ENCODE measurements at regions not wholly inside any gene's neighbourhood (a gene's known extent, or its start where the extent isn't known, plus 50 kb on each side); places are given as distances from the start of the nearest gene placed in this dataset.
A peak's percentile ranks its signal among the peaks of the same experiment; 100 is the strongest.
"Not testable (repeated sequence)": the region's sequence is repeated elsewhere in the genome, so short reads cannot be mapped to it uniquely, and the experiment has no call there.

DNA sequence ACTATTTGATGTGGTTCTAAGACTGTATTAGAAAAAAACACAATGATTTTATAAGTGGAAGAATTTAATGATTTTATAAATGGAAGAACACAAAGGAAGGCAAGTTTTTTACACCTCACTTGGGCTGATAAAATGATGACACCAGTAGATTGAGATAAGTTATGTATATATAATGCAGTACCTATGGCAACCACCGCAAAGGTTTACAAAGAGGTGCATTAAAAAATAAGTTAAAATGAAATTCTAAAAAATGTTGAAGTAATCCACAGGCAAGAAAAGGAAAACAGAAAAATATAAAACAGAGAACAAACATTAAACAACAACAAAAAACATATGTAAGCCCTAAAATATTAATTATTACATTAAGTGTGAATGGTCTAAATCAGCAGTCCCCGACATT is 490.9 kb upstream of the AADAT start:
- no peak for TF ChIP-seq JUND (IDR thresholded peaks at IDR 0.05; ENCODE audit: low read depth)
- no peak for DNase-seq (ENCODE audit: low read depth in 1 of 2, low spot score in 1 of 2)
- in situ Hi-C loops (cut with HindIII; ENCODE audit: low pct_unique_long_range_greater_than_20kb, low sequenced_read_pairs): no loop called here

DNA sequence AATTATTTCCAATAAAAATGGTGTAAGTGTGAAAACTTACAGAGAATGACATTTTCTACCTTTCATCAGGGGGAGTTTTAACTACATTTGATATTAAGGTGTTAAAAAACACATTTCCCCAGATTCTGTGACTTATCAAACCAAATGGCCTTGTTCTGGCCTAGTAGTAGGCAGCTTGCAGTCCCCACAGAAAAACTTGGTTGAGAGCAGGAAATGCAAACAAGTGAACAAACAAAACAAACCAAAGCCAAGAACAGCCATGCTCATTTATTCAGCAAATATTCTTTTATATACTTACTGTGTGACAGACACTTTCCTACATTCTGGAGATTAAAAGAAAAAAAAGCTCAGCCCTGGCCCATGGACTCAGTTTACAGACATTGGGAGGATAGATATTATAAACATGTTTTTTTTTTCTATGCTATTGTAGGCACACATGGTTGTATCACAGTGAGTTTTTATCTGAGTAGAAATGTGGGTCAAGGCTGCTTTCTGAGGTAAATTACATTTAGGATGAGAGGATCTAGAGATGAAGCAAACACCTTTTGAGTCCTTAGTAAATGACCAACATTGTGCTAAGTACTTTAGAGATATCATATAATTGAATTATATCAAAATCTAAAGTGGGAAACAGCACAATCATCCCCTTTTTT is 449.2 kb upstream of the AADAT start:
- DNase-seq (ENCODE audit: low read depth in 1 of 2, low spot score in 1 of 2): peak in 1 of 2 experiments; percentile 10
- no peak for TF ChIP-seq JUND (IDR thresholded peaks at IDR 0.05; ENCODE audit: low read depth)
- in situ Hi-C loops (cut with HindIII; ENCODE audit: low pct_unique_long_range_greater_than_20kb, low sequenced_read_pairs): no loop called here

DNA sequence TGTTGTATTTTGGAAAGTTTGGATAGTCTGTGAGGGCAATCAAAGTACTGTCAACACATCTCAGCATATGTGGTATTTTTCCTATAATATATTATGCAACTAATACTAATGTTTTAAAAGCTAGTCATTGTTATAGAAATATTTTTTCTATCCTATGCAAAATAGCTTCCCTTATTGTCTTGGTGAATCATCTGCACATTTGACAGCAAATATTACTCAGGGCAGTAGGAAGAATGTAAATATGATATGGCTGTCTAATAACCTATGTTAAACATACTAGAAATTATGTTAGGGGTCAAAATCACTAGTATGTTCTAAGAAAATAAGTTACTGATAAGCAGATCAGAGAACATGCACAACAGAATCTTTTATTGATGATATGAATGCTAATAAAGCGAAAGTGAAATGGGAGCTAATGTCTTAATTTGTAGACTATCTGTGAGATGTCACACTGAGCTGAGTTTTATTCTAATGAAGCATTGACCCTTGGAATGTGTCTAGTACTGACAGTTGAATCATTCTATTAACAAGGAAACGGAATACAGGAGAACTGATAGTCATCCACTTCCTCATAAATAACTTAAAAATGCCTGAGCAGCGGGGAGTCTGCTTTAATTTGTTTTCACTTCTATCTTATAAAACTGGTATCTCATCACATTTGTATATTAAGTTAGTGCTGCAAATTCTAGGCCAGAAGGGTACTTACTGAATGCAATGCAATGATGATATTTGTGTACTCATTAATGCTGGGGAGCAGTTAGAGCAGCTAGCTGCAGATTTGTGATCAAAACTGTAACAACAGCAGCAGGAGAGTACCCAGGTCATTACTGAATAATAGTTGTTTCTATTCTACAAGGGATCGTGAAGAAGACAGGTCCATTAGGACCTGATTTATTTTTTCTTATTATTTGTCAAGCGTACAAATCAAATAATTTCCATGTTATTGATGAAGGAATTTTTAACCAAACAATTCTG is 440.3 kb upstream of the AADAT start:
- in situ Hi-C loops (cut with HindIII; ENCODE audit: low pct_unique_long_range_greater_than_20kb, low sequenced_read_pairs): no loop called here
- no peak for TF ChIP-seq JUND (IDR thresholded peaks at IDR 0.05; ENCODE audit: low read depth)

DNA sequence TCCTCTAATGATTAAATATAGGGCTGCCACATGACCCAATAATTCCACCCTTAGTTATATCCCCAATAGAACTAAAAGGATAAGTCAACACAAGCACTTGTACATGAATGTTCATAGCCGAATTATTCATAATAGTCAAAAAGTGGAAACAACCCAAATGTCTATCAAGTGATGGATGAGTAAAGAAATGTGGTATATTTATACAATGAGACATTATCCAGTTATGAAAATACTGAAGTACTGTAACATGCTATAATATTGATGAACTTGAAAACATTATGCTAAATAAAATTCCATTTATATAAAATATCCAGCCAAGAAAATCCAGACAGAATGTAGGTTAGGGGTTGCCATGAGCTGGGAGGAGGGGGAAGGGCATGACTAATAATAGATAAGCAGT is 436.7 kb upstream of the AADAT start:
- in situ Hi-C loops (cut with HindIII; ENCODE audit: low pct_unique_long_range_greater_than_20kb, low sequenced_read_pairs): no loop called here

More for the DNA sequence above, 440.3 kb upstream of the AADAT start:
- DNase-seq (ENCODE audit: low read depth in 1 of 2, low spot score in 1 of 2): no peak

DNA sequence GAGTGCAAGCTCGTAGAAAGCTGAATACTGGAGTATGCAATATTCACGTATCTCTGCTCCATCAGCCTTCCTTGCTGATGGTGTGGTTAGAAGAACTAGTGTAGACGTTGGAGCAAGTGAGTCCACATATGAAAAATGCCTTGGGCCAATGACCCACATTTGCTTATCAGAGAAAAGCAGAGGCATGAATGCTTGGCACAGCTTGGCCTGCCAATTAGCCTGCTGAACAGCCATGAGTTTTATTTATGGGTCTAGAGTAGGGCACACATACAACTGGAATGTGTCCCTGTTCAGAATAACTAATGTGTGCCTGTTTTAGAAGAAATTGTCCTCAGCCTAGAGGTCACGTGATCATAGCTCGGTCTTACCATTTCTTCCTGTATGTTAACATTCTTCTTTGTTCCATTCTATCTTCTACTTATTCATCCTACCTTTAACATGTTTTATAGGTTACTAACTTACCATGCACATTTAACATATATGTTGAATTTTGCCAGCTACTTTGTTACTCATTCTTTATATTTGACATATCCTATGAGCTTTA is 432.7 kb upstream of the AADAT start:
- in situ Hi-C loops (cut with HindIII; ENCODE audit: low pct_unique_long_range_greater_than_20kb, low sequenced_read_pairs): no loop called here
- TF ChIP-seq JUND (IDR thresholded peaks at IDR 0.05; ENCODE audit: low read depth): no peak
- no peak for DNase-seq (ENCODE audit: low read depth in 1 of 2, low spot score in 1 of 2)

More for the DNA sequence above, 436.7 kb upstream of the AADAT start:
- no peak for TF ChIP-seq JUND (IDR thresholded peaks at IDR 0.05; ENCODE audit: low read depth)
- DNase-seq (ENCODE audit: low read depth in 1 of 2, low spot score in 1 of 2): no peak

DNA sequence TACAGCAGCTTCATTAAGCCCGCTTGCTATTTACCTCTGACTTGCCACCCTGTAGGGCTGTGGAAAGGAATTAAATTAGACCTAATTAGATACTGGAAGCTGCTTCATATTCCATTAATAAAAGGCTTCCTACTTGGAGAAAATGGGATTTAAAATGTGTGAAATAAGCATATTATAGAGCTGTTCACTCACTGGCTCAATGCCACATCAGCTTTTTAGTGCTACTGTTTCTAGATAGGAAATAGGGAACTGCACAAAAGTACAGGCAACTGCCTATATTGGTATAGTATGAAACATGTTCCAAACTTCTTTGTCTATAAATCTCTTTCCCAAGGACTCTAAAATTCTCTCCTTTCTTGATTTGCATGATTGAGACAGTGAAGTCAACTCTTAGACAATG is 407.9 kb upstream of the AADAT start:
- in situ Hi-C loops (cut with HindIII; ENCODE audit: low pct_unique_long_range_greater_than_20kb, low sequenced_read_pairs): no loop called here
- no peak for DNase-seq (ENCODE audit: low read depth in 1 of 2, low spot score in 1 of 2)
- TF ChIP-seq JUND (IDR thresholded peaks at IDR 0.05; ENCODE audit: low read depth): no peak

DNA sequence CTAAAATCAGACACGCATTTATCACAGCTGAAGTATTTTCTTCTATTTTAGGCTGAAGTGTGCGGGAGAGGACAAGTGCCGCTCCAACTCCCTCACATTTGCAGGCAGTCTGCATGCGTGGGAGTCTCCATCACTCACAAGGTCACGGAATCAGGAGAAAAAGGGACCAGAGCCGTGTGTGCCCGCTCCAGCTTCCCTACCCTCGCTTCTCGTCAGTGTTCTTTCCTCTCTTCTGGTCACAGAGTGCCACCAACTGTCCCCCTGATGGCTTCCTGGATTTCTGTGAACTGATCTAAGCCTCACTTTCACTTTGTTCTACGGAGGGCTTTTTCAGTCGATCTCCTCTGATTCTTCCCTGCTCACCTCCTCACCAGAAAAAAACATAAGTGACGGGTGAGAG is 407.4 kb upstream of the AADAT start:
- DNase-seq (ENCODE audit: low read depth in 1 of 2, low spot score in 1 of 2): peak; percentile 3 to 57
- in situ Hi-C loops (cut with HindIII; ENCODE audit: low pct_unique_long_range_greater_than_20kb, low sequenced_read_pairs): no loop called here
- no peak for TF ChIP-seq JUND (IDR thresholded peaks at IDR 0.05; ENCODE audit: low read depth)

DNA sequence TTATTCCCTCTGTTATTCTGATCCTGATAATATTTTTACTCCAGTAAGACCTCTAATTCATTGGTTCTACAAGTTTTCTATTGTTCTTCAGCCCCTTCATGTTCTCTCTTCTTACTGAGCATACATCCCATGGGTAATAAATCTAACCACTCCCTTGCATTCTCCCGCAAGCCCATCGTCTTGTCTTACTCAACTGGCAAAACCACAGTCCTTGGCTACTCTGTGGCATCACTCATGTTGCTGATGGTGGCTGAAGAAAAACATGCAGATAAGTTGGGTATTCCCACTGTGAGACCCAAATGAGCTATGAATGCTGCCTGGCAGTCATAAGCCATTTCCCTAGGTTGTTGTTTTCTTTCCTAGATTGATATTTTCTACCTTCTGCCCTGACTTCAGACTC is 402.2 kb upstream of the AADAT start:
- no peak for TF ChIP-seq JUND (IDR thresholded peaks at IDR 0.05; ENCODE audit: low read depth)
- DNase-seq (ENCODE audit: low read depth in 1 of 2, low spot score in 1 of 2): no peak
- in situ Hi-C loops (cut with HindIII; ENCODE audit: low pct_unique_long_range_greater_than_20kb, low sequenced_read_pairs): no loop called here

DNA sequence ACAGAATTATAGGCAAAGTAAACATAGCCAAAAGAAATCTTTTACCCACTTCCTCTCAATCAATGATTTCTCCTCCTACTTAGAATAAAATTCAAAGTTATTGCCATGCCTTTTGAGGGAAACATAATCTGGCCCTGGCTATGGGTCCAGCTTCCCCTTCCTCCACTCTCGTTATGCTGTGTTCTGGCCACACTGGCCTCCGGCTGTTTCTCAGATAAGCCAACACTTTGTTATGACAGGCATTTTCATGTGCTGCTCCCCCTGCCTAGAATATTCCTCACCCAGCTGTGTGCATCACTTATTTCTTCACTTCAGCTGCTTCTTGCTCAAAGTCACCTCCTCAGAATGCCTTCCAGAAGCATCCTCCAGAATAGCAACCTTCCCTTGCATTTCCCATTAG is 386.6 kb upstream of the AADAT start:
- no peak for DNase-seq (ENCODE audit: low read depth in 1 of 2, low spot score in 1 of 2)
- in situ Hi-C loops (cut with HindIII; ENCODE audit: low pct_unique_long_range_greater_than_20kb, low sequenced_read_pairs): no loop called here
- no peak for TF ChIP-seq JUND (IDR thresholded peaks at IDR 0.05; ENCODE audit: low read depth)

DNA sequence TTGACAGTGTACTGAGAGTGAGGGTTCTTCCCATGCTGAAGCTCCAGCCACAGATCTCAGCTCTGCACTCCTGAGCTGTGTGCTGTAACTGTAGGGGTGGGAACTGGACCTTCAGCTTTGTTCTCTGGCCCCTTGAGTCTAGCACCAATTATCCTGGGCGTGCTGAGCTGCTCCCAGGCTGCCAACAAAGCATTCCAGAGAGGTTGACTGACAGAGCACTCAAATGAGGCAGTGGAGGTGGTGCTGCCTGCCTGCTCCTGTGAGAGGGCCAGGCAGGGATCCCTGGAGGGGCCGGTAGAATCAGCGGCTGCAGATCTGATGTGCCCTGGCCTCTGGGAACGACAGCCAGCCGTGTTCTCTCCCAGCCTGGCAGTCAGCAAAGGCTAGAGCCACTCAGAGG is 375.7 kb upstream of the AADAT start:
- no peak for TF ChIP-seq JUND (IDR thresholded peaks at IDR 0.05; ENCODE audit: low read depth)
- no peak for DNase-seq (ENCODE audit: low read depth in 1 of 2, low spot score in 1 of 2)
- in situ Hi-C loops (cut with HindIII; ENCODE audit: low pct_unique_long_range_greater_than_20kb, low sequenced_read_pairs): no loop called here

DNA sequence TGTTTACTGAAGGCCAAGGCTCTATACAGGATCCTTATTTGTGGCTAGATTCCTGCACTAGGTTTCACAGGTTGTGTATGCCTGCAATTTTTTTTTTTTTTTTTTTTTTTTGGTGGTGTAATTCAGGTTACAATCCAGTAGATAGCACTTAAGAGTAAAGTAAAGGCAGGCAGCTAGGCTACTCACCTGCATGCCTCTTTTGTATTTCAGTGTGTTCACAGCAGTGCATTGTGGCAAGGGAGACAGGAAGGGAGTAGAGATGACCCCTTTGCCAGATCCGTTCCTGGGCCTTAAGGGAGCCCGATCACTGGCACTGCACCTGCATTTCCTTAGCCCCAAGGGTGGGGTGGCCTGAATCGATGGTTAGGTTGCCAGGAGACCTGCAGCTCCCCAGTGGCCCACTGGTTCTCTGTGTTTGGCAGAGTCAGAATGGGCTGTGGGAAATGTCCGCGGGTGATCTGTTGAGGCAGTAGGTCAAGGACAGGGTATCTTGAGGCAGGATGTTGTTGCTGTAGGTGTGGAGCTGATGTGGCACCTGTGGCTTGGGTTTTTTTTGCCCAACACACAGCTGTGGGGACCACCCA is 374.9 kb upstream of the AADAT start:
- DNase-seq (ENCODE audit: low read depth in 1 of 2, low spot score in 1 of 2): peak in 1 of 2 experiments; percentile 16
- in situ Hi-C loops (cut with HindIII; ENCODE audit: low pct_unique_long_range_greater_than_20kb, low sequenced_read_pairs): no loop called here
- TF ChIP-seq JUND (IDR thresholded peaks at IDR 0.05; ENCODE audit: low read depth): no peak

DNA sequence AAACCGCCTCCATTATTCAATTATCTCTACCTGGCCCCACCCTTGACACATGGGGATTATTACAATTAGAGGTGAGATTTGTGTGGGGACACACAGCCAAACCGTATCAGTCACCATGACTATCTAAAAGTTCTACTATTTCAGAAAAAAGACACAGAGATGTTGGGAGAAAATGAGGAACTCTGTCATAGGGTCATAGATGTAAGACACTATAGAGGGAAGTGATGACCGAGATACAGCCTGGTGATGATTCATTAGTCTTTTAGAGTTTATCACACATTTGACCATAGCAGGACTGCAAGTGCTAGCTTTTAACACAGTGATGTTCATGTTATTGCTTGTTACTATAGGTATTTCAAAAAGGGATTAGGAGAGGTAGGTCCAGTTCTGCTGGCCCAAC is 357.0 kb upstream of the AADAT start:
- TF ChIP-seq JUND (IDR thresholded peaks at IDR 0.05; ENCODE audit: low read depth): no peak
- DNase-seq (ENCODE audit: low read depth in 1 of 2, low spot score in 1 of 2): no peak

DNA sequence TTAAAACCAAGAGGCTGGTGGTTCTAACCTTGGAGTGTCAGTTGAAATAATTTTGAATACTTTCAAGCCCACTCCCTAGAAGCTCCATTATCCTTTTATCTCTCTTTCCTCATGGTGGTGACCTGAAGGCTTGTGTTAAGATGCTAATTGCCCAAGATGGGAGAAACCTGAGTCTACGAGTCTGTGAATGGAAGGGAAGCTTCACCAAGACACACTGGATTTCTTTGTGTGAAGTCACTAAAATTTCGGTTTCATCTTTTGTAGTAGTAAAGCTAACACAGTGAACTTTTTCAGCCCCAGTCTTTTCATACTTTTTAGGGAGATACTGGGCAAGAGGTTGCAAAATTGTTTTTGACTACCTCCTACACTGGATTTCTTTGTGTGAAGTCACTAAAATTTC is 351.4 kb upstream of the AADAT start:
- in situ Hi-C loops (cut with HindIII; ENCODE audit: low pct_unique_long_range_greater_than_20kb, low sequenced_read_pairs); DNase-seq (ENCODE audit: low read depth in 1 of 2, low spot score in 1 of 2): not testable (repeated sequence)

More for the DNA sequence above, 357.0 kb upstream of the AADAT start:
- in situ Hi-C loops (cut with HindIII; ENCODE audit: low pct_unique_long_range_greater_than_20kb, low sequenced_read_pairs): no loop called here
